ENCODE measurements at regions not wholly inside any gene's neighbourhood (a gene's known extent, or its start where the extent isn't known, plus 50 kb on each side); places are given as distances from the start of the nearest gene placed in this dataset.

DNA sequence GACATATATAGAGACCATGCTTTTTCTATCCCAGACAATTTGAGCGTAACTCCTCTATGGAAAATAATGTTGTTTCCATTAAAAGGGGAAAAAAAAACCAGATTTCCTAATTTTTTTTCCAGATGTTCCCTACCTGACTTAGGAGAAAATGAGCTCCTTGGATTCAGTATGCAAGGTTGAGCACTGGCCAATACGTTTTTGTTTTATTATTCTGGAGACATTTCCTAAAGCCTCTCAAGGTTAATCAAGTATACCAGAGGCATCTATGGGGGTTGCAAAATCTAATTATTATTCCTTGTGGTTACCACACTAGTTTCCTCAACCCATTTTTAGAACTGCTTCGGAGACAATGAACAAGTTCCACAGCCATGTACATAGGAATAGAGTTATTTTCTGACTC lies 291.3 kb downstream of the SLC16A7 start:
- H3K4me1 Mint-ChIP-seq = no peaks in the 10 kb centered on the region
- H3K27ac Mint-ChIP-seq = no peak overlapping the region
- no peak overlapping the region for H3K4me3 Mint-ChIP-seq
- no peaks in the 10 kb centered on the region for H3K27me3 Mint-ChIP-seq
- H3K36me3 Mint-ChIP-seq = no peaks in the 10 kb centered on the region
- H3K9me3 Mint-ChIP-seq = no peaks in the 10 kb centered on the region

DNA sequence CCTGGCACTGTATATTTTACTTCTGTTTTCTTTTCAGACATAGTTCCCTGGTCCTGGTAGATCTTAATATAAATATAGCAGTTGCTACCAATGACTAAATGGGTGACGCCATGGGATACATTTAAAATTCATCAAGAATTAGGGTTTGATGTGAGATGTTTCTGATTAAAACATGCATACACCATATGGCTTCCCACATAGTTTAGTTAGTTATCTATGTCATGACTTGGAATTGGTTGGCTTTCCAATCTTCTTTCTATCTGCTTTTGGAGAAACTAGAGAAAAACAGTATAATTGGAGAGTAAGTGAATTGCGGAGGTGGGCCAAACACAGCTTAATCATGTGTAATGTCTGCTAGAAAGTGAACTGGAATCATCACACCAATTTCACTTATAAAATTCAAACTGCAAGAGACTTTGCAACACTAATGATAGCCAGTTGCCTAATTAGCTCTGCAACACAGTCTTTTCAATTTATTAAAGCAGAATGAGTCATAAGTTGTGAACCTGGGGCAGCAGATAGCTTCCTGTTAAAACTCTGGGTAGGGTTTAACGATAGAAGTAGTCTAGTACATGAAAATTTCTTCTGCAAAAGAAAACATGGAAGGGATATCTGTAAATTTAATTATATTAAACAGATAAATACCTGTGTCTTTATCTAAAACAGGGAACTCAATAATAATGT lies 295.2 kb downstream of the SLC16A7 start:
- Mint-ChIP-seq H3K4me3 (no peak overlapping the region), H3K4me1 (no peaks in the 10 kb centered on the region), H3K36me3 (no peaks in the 10 kb centered on the region), H3K27me3 (no peaks in the 10 kb centered on the region), H3K27ac (no peak overlapping the region), H3K9me3 (no peaks in the 10 kb centered on the region)

DNA sequence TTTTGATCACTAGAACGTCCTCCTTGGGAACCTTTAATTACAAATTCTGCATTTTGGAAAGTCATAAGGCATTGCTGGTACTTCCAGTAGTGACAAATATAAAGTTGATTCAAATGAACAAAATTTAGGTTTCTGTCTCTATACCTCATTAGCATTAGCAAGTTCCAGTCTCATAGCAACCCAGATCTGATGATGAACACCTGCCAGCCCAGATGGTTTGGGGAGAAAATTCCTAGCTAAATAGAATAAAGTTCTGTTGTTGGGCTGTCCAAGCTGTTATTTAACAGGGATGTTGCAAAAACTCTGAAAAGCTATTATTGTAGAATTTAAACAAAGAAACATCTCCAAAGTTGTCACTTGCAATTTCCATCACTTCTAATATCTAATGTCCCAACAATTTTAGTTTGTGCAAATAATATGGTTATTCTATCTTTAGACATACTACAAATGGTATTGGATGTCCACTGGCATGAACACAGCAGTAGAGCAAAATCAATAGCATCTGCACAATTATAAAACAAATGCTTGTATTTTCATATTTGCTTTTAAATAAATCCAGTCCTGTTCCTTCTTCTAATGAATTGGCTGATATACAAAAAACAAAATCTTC lies 299.4 kb downstream of the SLC16A7 start:
- H3K27me3 Mint-ChIP-seq = no peaks in the 10 kb centered on the region
- H3K4me1 Mint-ChIP-seq = peaks cover 0 to 2% (median 0%) of the 10 kb centered on the region in 3 donors
- no peak overlapping the region for H3K27ac Mint-ChIP-seq
- H3K36me3 Mint-ChIP-seq = peaks cover 2% of the 10 kb centered on the region
- H3K4me3 Mint-ChIP-seq = no peak overlapping the region
- no peaks in the 10 kb centered on the region for H3K9me3 Mint-ChIP-seq

DNA sequence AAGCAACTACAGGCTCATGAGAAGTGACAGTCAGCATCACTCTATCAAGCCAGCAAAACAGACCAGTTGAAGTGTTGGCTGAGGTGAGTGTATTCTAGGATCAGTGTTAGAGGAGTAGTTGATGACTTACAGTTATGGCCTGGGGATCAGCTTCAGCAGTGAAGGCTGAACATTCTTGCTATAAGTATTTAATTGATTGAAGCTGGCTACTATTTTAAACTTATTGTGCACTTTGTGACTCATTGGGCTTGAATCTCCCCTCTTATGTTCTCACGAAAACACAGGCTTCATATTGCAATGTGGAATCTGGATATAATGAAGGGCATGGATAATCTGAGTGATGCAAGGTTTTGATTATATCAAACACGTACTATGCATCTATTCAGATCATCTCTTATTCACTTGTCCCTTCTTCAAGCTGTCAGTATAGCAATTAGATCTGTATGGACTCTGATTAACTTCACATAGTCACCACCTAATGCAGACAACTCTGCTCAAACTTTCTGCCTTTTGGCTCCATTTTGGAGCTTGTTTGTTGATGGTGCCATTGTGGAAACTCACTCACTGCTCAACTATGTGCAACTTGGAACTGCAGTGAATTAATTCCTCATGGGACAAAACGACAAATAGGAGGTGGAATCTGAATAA lies 309.2 kb downstream of the SLC16A7 start:
- H3K9me3 Mint-ChIP-seq = peaks cover 0 to 4% (median 0%) of the 10 kb centered on the region in 3 donors
- H3K36me3 Mint-ChIP-seq = no peaks in the 10 kb centered on the region
- no peak overlapping the region for H3K27ac Mint-ChIP-seq
- no peaks in the 10 kb centered on the region for H3K27me3 Mint-ChIP-seq
- H3K4me1 Mint-ChIP-seq = no peaks in the 10 kb centered on the region
- no peak overlapping the region for H3K4me3 Mint-ChIP-seq

DNA sequence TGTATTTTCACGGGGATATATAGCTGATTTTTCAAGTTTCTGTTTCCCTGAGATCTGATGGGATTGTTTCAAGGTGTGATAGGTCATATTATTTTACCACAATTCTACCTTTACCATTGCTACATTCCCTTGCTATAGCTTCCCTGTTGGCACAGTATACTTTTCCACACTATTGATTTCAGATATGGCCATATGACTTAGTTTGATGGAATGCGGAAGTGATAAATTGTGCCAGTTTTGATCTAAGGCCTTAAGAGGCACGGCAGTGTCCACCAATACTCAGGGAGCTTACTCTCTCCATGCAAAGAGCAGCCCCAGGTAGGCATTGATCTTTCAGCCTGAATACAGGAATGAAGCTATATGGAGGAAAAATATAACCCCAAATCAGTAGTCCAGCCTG lies 315.7 kb downstream of the SLC16A7 start:
- Mint-ChIP-seq H3K9me3 (peaks cover 0 to 1% (median 1%) of the 10 kb centered on the region in 3 donors), H3K36me3 (no peaks in the 10 kb centered on the region), H3K27ac (no peak overlapping the region), H3K4me3 (no peak overlapping the region), H3K4me1 (no peaks in the 10 kb centered on the region), H3K27me3 (no peaks in the 10 kb centered on the region)

DNA sequence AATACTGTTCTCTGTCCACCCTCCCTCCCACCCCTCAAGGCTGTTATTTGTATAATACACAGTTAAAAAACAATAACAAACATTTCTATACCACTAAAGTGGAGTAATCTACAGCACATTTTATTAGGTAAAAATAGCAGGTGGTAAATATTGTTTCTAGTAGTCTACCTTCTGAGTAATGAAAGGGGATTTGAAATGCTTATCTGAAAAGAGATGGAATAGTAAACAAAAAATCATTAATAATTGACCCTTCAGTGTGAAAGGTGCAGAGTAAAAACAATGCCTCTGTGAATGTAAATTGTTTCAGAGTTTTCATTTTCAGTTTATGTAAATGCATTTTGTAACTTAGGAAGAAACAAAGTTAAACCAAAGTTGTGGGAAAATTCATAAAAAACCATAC lies 321.2 kb downstream of the SLC16A7 start:
- no peak overlapping the region for H3K4me3 Mint-ChIP-seq
- no peak overlapping the region for H3K27ac Mint-ChIP-seq
- H3K27me3 Mint-ChIP-seq = no peaks in the 10 kb centered on the region
- no peaks in the 10 kb centered on the region for H3K4me1 Mint-ChIP-seq
- H3K9me3 Mint-ChIP-seq = peaks cover 1 to 4% (median 1%) of the 10 kb centered on the region in 3 donors
- H3K36me3 Mint-ChIP-seq = no peaks in the 10 kb centered on the region

DNA sequence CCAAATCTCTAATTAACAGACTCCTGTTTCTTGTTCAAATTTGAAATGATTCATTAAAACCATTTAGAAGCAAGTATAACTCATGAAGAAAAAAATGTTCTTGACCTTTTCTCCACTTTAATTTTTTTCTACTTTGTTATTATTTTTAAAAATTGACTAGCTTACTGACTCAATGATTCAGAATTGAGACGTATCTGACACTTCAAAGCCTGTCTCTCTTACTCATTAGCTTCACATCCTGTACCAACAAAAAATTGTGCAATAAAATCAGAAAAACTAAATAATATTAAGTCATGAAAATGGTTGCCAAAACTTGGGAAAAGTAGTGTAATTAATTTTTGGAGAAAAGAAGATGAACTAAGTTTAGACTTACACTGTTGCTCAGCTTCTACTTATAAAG lies 331.2 kb downstream of the SLC16A7 start:
- no peak overlapping the region for H3K27ac Mint-ChIP-seq
- H3K4me3 Mint-ChIP-seq = no peak overlapping the region
- H3K27me3 Mint-ChIP-seq = no peaks in the 10 kb centered on the region
- H3K36me3 Mint-ChIP-seq = no peaks in the 10 kb centered on the region
- H3K4me1 Mint-ChIP-seq = no peaks in the 10 kb centered on the region
- peaks cover 0 to 3% (median 0%) of the 10 kb centered on the region in 3 donors for H3K9me3 Mint-ChIP-seq

DNA sequence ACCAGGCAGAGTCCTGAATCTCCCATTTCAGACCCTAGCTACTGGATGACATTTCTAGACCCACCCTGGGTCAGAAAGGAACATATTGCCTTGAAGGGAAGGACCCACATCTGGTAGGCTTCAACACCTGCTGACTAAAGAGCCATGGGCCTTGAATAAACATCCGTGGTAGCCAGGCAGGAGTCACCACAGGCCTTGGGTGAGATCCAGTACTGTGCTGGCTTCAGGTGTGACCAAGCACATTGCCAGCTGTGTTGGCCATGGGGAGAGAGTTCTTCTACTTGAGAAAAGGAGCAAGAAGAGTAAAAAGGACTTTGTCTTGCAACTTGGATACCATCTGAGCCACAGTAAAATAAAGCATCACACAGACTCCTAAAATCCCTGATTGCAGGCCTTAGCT lies 332.6 kb downstream of the SLC16A7 start:
- Mint-ChIP-seq H3K4me1 (no peaks in the 10 kb centered on the region), H3K36me3 (no peaks in the 10 kb centered on the region), H3K27me3 (no peaks in the 10 kb centered on the region), H3K27ac (no peak overlapping the region), H3K4me3 (no peak overlapping the region), H3K9me3 (peaks cover 0 to 3% (median 0%) of the 10 kb centered on the region in 3 donors)

DNA sequence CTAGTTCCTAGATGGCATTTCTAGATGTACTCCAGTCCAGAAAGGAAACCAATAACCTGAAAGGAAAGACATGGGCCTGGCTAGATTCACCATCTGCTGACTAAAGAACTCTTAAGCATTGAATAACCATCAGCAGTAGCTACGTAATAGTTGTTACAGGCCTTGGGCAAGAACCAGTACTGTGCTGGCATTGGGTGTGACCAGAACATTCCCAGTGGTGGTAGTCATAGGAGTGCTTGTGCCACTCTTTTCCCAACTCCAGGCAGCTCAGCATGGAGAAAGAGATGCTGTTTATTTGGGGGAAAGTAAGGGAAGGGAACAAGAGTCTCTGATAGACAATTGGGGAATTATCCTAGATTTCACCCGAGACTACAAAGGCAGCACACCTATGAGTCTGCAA lies 333.3 kb downstream of the SLC16A7 start:
- no peaks in the 10 kb centered on the region for H3K4me1 Mint-ChIP-seq
- peaks cover 0 to 3% (median 0%) of the 10 kb centered on the region in 3 donors for H3K9me3 Mint-ChIP-seq
- H3K27me3 Mint-ChIP-seq = no peaks in the 10 kb centered on the region
- no peak overlapping the region for H3K4me3 Mint-ChIP-seq
- H3K27ac Mint-ChIP-seq = no peak overlapping the region
- H3K36me3 Mint-ChIP-seq = no peaks in the 10 kb centered on the region

DNA sequence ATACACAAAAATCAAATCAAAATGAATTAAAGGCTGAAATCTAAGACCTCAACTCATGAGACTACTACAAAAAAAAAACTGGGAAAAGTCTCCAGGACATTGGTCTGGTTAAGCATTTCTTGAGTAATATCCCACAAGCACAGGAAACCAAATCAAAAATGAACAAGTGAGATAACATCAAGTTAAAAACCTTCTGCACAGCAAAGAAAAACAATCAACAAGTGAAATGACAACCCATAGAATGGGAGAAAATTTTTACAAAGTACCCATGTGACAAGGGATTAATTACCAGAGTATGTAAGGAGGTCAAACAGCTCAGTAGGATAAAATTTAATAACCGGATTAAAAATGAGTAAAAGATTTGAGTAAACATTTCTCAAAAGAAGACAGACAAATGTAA lies 338.7 kb downstream of the SLC16A7 start:
- Mint-ChIP-seq H3K36me3 (no peaks in the 10 kb centered on the region), H3K4me3 (no peak overlapping the region), H3K27me3 (no peaks in the 10 kb centered on the region), H3K4me1 (no peaks in the 10 kb centered on the region), H3K27ac (no peak overlapping the region), H3K9me3 (peaks cover 0 to 7% (median 0%) of the 10 kb centered on the region in 3 donors)

DNA sequence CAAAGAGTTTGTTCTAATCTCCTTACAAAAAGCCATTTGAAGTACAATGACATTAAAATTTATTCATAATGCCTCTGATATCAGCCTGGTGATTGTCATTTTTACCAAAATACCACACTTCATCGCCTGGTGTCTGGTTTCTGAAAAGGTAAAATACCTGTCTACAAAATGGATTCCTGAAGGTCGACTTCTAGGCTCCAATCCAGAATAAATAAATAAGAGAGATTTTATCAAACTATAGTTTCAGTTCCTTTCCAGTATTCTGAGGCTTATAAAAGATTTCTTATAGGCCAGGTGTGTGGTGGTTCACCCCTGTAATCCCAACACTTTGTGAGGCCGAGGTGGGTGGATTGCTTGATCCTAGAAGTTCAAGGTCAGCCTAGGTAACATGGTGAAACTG lies 340.7 kb downstream of the SLC16A7 start:
- no peak overlapping the region for H3K27ac Mint-ChIP-seq
- no peaks in the 10 kb centered on the region for H3K27me3 Mint-ChIP-seq
- H3K4me1 Mint-ChIP-seq = no peaks in the 10 kb centered on the region
- peaks cover 0 to 10% (median 0%) of the 10 kb centered on the region in 3 donors for H3K9me3 Mint-ChIP-seq
- no peak overlapping the region for H3K4me3 Mint-ChIP-seq
- no peaks in the 10 kb centered on the region for H3K36me3 Mint-ChIP-seq

DNA sequence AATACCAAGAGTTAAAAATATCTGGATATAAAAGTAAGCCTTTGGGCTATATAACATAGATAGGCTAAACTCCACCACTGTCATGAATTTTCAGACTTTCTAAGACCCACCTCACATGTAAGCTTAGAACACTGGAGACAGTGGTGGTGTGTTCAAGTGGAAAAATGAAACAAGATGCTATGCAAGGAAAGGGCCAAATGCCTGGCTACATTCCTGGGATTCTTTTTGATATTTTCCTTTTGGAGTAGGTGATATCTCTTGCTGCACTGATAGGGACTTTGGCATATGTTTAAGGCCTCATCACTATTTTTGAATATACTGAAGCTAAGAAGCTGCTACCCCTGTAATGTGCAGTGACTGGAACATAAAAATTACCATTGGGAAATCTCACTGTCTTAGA lies 341.3 kb downstream of the SLC16A7 start:
- Mint-ChIP-seq H3K4me1 (no peaks in the 10 kb centered on the region), H3K9me3 (peaks cover 0 to 12% (median 0%) of the 10 kb centered on the region in 3 donors), H3K4me3 (no peak overlapping the region), H3K36me3 (no peaks in the 10 kb centered on the region), H3K27me3 (no peaks in the 10 kb centered on the region), H3K27ac (no peak overlapping the region)

DNA sequence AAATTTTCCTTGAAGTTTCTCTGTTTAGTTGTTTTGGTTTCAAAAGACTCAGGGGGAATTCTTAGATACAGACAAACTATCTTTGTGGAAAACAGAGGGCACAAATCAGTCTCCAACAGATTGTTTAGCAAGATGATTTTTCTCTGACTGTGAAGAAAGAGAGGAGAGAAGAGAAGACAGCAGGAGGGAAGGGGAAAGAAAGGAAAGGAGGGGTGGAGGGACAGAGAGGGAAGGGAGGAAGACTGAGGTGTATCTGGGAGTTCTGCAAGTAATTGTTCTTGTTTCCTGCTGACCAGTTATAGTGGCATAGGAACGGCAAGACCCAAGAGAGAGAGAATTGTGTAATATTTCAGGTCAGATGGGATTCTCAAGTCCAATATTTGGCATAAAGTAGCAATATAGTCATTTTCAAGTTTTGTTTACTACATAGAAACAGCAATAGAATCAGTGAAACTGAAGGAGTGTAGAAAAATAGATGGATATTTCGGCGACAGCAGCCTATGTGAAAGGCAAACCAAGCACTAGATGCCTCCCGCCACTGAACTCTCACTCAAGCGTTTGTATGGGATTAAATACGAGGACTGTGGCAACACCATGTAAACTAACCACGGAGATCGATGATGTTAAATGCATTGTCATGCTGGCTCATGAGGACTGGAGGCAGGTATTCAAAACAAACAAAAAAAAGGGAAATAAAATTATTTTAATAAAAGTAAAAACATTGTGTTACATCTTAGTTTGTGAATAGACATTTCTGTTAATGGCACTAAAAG lies 342.5 kb downstream of the SLC16A7 start:
- H3K27me3 Mint-ChIP-seq = no peaks in the 10 kb centered on the region
- no peaks in the 10 kb centered on the region for H3K36me3 Mint-ChIP-seq
- H3K4me1 Mint-ChIP-seq = no peaks in the 10 kb centered on the region
- H3K4me3 Mint-ChIP-seq = no peak overlapping the region
- H3K9me3 Mint-ChIP-seq = peaks cover 0 to 12% (median 0%) of the 10 kb centered on the region in 3 donors
- H3K27ac Mint-ChIP-seq = no peak overlapping the region

DNA sequence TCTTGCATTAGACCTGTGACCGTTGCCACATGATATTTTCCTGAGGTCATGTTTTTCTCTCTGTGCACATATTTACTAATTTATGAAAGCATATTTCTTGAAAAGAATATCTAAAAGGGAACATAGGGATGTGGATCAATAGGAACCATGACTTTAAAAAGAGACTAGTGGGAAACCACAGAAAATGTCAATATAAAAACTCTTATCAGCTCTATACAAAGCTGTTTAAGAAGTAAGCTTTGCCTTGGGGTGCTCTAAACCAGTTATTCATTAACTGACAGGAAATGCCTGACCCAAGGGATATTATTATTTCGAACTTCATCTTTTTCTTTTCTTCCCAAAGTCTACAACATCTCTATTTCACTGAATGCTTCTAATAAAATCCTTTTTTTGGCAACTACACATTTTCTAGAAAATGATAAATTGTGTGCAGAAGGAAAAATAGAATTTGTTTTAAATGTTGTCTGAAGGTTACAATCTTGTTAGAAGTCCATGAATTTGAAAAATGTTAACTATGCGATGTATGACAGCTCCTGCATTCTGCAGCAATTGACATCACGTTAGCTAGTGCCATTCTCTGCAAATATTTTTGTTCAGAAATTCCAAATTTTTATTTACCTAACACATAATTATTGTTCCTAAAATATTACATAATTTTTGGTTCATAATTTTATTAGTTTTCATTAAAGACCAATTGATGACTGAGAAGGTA lies 345.0 kb downstream of the SLC16A7 start:
- Mint-ChIP-seq H3K4me3 (no peak overlapping the region), H3K9me3 (peaks cover 0 to 7% (median 0%) of the 10 kb centered on the region in 3 donors), H3K27me3 (no peaks in the 10 kb centered on the region), H3K4me1 (no peaks in the 10 kb centered on the region), H3K36me3 (no peaks in the 10 kb centered on the region), H3K27ac (no peak overlapping the region)

DNA sequence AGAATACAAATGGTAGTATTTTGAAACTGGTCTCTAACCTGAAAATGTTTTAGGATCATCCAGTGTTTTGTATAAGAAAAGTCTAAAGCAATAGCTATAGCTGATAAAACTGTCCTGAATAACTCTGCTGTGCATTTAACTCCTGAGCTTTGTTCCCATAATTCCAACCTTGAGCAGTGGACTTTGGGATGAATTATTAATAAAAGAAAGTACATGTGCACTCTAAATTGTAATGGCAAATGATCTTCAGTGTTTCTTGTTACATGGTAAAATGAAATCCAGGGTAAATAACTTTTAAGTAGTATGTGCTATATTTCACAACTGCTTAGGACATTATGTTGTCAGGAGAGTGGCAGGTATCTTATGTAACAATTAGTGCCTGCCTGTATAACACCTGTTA lies 345.6 kb downstream of the SLC16A7 start:
- H3K36me3 Mint-ChIP-seq = no peaks in the 10 kb centered on the region

More for the DNA sequence above, 345.6 kb downstream of the SLC16A7 start:
- Mint-ChIP-seq H3K4me1 (no peaks in the 10 kb centered on the region), H3K4me3 (no peak overlapping the region), H3K27ac (no peak overlapping the region), H3K9me3 (peaks cover 0 to 7% (median 0%) of the 10 kb centered on the region in 3 donors), H3K27me3 (no peaks in the 10 kb centered on the region)
